ENCODE measurements at regions not wholly inside any gene's neighbourhood (a gene's known extent, or its start where the extent isn't known, plus 50 kb on each side); places are given as distances from the start of the nearest gene placed in this dataset.

GRCh38 chr9:75609401-75609800 lies 281.1 kb upstream of the PCSK5 start:
- no peak for DNase-seq (ENCODE audit: low read depth)

- DNase-seq (ENCODE audit: low read depth) = no peak
Measured at GRCh38 chr9:75610246-75610645, 280.2 kb upstream of the PCSK5 start.

GRCh38 chr9:75612205-75612604 lies 278.3 kb upstream of the PCSK5 start:
- no peak for DNase-seq (ENCODE audit: low read depth)

GRCh38 chr9:75612754-75613153 lies 277.7 kb upstream of the PCSK5 start:
- no peak for DNase-seq (ENCODE audit: low read depth)

GRCh38 chr9:75615284-75615683 lies 275.2 kb upstream of the PCSK5 start:
- DNase-seq (ENCODE audit: low read depth) = no peak

- DNase-seq (ENCODE audit: low read depth) = no peak
Measured at GRCh38 chr9:75616052-75616451, 274.4 kb upstream of the PCSK5 start.

GRCh38 chr9:75616841-75617566 lies 273.5 kb upstream of the PCSK5 start:
- DNase-seq (ENCODE audit: low read depth) = no peak

GRCh38 chr9:75623462-75623861 lies 267.0 kb upstream of the PCSK5 start:
- peak; percentile 10 for DNase-seq (ENCODE audit: low read depth)

GRCh38 chr9:75624998-75625397 lies 265.5 kb upstream of the PCSK5 start:
- DNase-seq (ENCODE audit: low read depth) = no peak

GRCh38 chr9:75626860-75627259 lies 263.6 kb upstream of the PCSK5 start:
- no peak for DNase-seq (ENCODE audit: low read depth)

GRCh38 chr9:75628952-75629351 lies 261.5 kb upstream of the PCSK5 start:
- no peak for DNase-seq (ENCODE audit: low read depth)

GRCh38 chr9:75633451-75634057 lies 256.9 kb upstream of the PCSK5 start:
- DNase-seq (ENCODE audit: low read depth) = no peak

- peak; percentile 26 for DNase-seq (ENCODE audit: low read depth)
Measured at GRCh38 chr9:75636427-75637045, 253.9 kb upstream of the PCSK5 start.

GRCh38 chr9:75639971-75640610 lies 250.4 kb upstream of the PCSK5 start:
- no peak for DNase-seq (ENCODE audit: low read depth)

GRCh38 chr9:75642522-75642921 lies 248.0 kb upstream of the PCSK5 start:
- peak; percentile 6 for DNase-seq (ENCODE audit: low read depth)

- no peak for DNase-seq (ENCODE audit: low read depth)
Measured at GRCh38 chr9:75644649-75645048, 245.8 kb upstream of the PCSK5 start.

GRCh38 chr9:75648034-75648433 lies 242.4 kb upstream of the PCSK5 start:
- DNase-seq (ENCODE audit: low read depth) = peak; percentile 5

- DNase-seq (ENCODE audit: low read depth) = no peak
Measured at GRCh38 chr9:75649060-75649459, 241.4 kb upstream of the PCSK5 start.

- DNase-seq (ENCODE audit: low read depth) = no peak
Measured at GRCh38 chr9:75651709-75652108, 238.8 kb upstream of the PCSK5 start.

GRCh38 chr9:75653335-75653734 lies 237.1 kb upstream of the PCSK5 start:
- DNase-seq (ENCODE audit: low read depth) = no peak

GRCh38 chr9:75653750-75654149 lies 236.7 kb upstream of the PCSK5 start:
- DNase-seq (ENCODE audit: low read depth) = no peak

- no peak for DNase-seq (ENCODE audit: low read depth)
Measured at GRCh38 chr9:75657015-75657414, 233.5 kb upstream of the PCSK5 start.

All from myocyte (in vitro differentiated cells).